ENCODE measurements at regions not wholly inside any gene's neighbourhood (a gene's known extent, or its start where the extent isn't known, plus 50 kb on each side); places are given as distances from the start of the nearest gene placed in this dataset.

GRCh38 chr20:52892023-52892422 lies 80.1 kb upstream of the TSHZ2 start:
- POLR2A ChIA-PET, result no interaction called here
- no peaks in the 10 kb centered on the region for H3K27me3 ChIP-seq (ENCODE audit: control insufficient read depth in 1 of 2, insufficient read depth in 2 of 2, low read length in 2 of 2)
- H3K79me2 ChIP-seq (ENCODE audit: insufficient read depth, low read length), result no peaks in the 10 kb centered on the region
- H2AFZ ChIP-seq (ENCODE audit: low read length), result no peak overlapping the region
- in situ Hi-C loops (cut with HindIII; ENCODE audit: extremely low pct_ligation_motif_present, low pct_unique_long_range_greater_than_20kb), result no loop called here
- 30% methylated on average over 2 of the region's 2 CpGs for WGBS (ENCODE audit: low lambda C conversion rate)
- H3K9ac ChIP-seq (ENCODE audit: insufficient read depth, low read depth, low read length), result no peak overlapping the region
- FAIRE-seq (no peak), DNase-seq (ENCODE audit: low spot score) (no peak), ATAC-seq (no peak)
- no peaks in the 10 kb centered on the region for H3K36me3 ChIP-seq (replicated peaks in 1 of 2; ENCODE audit: control insufficient read depth in 1 of 2, insufficient read depth in 2 of 2, low read length in 2 of 2)
- TF ChIP-seq ZNF180 (CRISPR knock-in tag; IDR thresholded peaks at IDR 0.05; ENCODE audit: borderline replicate concordance, low read depth) (no peak), CEBPB (IDR thresholded peaks at IDR 0.05; ENCODE audit: borderline replicate concordance, low read depth, low read length) (no peak), FOXJ3 (CRISPR knock-in tag; IDR thresholded peaks at IDR 0.05; ENCODE audit: borderline replicate concordance) (no peak), ZKSCAN8 (CRISPR knock-in tag; IDR thresholded peaks at IDR 0.05; ENCODE audit: borderline replicate concordance) (no peak), ZNF317 (CRISPR knock-in tag; IDR thresholded peaks at IDR 0.05) (no peak), ZNF530 (CRISPR knock-in tag; IDR thresholded peaks at IDR 0.05; ENCODE audit: low read depth) (no peak), FLYWCH1 (CRISPR knock-in tag; IDR thresholded peaks at IDR 0.05) (no peak), FOXK1 (CRISPR knock-in tag; IDR thresholded peaks at IDR 0.05; ENCODE audit: borderline replicate concordance, low read depth) (no peak), POLR2A (IDR thresholded peaks at IDR 0.05; ENCODE audit: insufficient read depth in 1 of 2, low read depth in 2 of 2, low read length in 2 of 2) (no peak), MED13 (CRISPR knock-in tag; IDR thresholded peaks at IDR 0.05) (no peak), MLX (CRISPR knock-in tag; IDR thresholded peaks at IDR 0.05) (no peak), TCF7 (IDR thresholded peaks at IDR 0.05; ENCODE audit: low read depth) (no peak)
- TF ChIP-seq, protein P1, sequence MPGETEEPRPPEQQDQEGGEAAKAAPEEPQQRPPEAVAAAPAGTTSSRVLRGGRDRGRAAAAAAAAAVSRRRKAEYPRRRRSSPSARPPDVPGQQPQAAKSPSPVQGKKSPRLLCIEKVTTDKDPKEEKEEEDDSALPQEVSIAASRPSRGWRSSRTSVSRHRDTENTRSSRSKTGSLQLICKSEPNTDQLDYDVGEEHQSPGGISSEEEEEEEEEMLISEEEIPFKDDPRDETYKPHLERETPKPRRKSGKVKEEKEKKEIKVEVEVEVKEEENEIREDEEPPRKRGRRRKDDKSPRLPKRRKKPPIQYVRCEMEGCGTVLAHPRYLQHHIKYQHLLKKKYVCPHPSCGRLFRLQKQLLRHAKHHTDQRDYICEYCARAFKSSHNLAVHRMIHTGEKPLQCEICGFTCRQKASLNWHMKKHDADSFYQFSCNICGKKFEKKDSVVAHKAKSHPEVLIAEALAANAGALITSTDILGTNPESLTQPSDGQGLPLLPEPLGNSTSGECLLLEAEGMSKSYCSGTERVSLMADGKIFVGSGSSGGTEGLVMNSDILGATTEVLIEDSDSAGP (CRISPR knock-in tag; IDR thresholded peaks at IDR 0.05; ENCODE audit: borderline replicate concordance), result no peak
- H3K9me3 ChIP-seq (ENCODE audit: low read length), result 0 out of 2 replicates have a peak, but pooled peaks cover 7% of the 10 kb centered on the region
- CTCF ChIA-PET (ENCODE audit: low intra/inter-chr PET ratio, low total read pairs), result no interaction called here
- no TSS peak for BruUV-seq (replicated peaks)
- H4K20me1 ChIP-seq (ENCODE audit: insufficient read depth, low read length), result no peaks in the 10 kb centered on the region
- H3K4me2 ChIP-seq (ENCODE audit: low read depth, low read length), result no peak overlapping the region
- H3K4me3 ChIP-seq (replicated peaks in 1 of 3; ENCODE audit: insufficient read depth in 1 of 3, low read depth in 2 of 3, low read length in 3 of 3), result no peak overlapping the region
- no peak overlapping the region for H3K27ac ChIP-seq (ENCODE audit: extremely low read length, insufficient read depth, low read length)
- intact Hi-C loops (cut with micrococcal nuclease; ENCODE audit: unreplicated experiment), result no loop called here
- H3K4me1 ChIP-seq (ENCODE audit: insufficient read depth, low read length), result no peaks in the 10 kb centered on the region
